HG03175 (cell line): ENCODE measurements at regions not wholly inside any gene's neighbourhood (a gene's known extent, or its start where the extent isn't known, plus 50 kb on each side); places are given as distances from the start of the nearest gene placed in this dataset.

Experiments used
- ATAC-seq: cut with Tn5 transposase; IDR thresholded peaks from one replicate; pipeline ENCODE4 v1.9.1; 2021; ENCODE audit warnings: mild to moderate bottlenecking, moderate library complexity; ENCODE audit not compliant: unreplicated experiment

GRCh38 chr22:48393885-48394284 lies 1433.8 kb downstream of the BRD1 start:
- no peak for ATAC-seq

DNA sequence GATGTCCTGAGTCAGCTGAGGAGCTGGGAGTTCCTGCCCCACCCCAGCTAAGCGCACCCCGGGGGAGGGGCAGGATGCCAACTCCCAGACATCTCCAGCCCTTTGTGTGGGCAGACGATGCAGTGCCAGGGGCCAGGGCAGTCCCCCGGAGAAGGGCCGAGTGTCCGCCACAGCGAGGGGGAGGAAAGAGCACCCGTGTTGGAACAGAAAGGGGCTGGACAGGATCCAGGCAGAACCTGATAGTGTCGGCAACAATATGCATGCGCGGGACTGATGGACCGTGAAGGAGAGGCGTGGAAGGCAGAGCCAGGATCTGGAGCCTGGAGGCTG lies 1434.7 kb downstream of the BRD1 start:
- ATAC-seq, result no peak

GRCh38 chr22:48391820-48392219 lies 1435.9 kb downstream of the BRD1 start:
- no peak for ATAC-seq

- no peak for ATAC-seq
Measured at GRCh38 chr22:48391171-48391711, 1436.4 kb downstream of the BRD1 start.

DNA sequence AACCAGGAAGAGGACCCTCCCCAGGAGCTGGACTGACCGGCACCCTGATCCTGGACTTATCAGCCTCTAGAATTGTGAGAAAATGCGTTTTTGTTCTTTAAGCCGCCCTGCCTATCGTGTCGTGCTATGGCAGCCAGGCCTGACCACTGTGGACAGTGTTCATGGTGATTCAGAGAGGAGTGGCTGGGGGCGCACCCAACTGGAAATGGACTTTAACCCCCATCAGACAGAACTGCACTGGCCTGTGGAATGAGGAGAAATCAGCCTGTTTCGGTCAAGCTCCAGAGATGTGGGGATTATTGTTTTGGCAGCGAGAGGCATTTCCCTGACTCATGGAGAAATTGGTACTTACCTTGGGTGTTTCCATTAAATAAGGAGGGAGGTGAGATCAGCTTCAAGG lies 1437.8 kb downstream of the BRD1 start:
- no peak for ATAC-seq

DNA sequence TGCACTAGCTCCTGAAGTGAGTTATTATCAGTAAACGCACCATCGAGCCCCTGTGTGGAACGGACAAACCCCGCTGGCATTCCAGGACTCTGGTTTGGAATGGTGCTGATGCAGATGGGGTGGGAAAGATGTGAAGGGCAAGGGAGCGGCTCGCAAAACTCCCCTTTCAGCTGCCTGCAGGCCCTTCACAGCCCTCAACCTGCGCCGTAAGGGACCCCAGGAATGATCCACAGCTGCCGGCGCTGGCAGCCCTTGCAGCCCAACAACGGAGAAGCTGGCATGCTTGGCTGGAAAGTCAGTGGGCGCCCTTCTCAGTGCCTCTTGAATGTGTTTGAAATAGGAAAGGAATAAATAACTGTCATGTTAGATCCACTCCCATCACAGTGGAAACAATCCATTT lies 1445.5 kb downstream of the BRD1 start:
- no peak for ATAC-seq

GRCh38 chr22:48380016-48380665 lies 1447.5 kb downstream of the BRD1 start:
- no peak for ATAC-seq

DNA sequence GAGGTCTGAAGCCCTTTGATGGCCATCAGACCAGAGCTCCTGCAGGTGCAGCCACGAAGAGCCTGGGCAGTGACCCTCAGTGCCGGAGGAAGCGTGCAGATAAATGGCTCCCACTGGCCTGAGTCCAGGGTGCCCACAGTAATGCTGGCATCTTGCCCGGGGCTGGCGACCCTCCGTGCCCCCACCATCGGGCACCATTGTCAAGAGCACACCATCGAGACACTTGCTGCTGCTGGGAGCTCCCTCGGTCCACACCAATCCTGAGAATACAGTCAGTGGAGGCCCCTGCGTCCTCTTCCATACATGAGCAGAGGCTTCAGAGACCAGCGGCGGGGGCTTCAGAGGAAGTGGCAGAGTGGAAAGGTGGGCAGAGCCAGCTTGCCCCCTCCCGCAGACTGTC lies 1448.3 kb downstream of the BRD1 start:
- ATAC-seq, result no peak

DNA sequence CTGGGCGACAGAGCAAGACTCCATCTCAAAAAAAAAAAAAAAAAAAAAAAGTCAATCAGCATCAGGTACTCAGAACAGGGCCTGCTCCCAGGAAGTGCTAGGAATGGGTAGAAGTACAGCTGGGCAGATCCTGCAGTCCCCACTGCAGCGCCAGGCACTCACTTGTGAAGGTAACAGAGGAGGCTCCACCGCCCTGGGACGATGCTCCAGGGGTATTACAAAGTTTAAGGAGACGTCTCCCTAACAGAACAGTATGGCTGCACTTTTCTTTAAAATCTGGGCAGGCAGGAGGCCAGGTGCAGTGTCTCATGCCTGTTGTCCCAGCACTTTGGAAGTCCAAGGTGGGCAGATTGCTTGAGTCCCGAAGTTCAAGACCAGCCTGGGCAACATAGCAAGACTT lies 1449.0 kb downstream of the BRD1 start:
- no peak for ATAC-seq

GRCh38 chr22:48376936-48377712 lies 1450.5 kb downstream of the BRD1 start:
- ATAC-seq, result no peak

DNA sequence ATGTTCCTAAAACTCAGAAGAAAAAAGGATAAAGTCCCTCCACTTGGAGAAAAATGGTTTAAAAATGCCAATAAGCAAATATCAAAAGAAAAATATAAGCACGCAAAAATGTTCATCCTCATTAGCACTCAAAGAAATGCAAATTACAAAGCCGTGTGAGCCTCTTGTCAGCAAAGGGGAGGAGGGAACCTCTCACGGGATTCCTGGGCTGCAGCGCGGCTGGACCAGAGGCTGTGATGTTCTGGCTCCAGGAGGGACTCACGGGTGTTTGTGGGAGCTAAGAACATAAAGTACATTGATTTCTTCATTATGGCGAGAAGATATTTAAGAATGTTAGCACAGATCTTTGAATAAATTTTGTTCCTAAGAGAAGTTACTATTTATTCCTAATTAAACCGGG lies 1451.2 kb downstream of the BRD1 start:
- ATAC-seq, result no peak

DNA sequence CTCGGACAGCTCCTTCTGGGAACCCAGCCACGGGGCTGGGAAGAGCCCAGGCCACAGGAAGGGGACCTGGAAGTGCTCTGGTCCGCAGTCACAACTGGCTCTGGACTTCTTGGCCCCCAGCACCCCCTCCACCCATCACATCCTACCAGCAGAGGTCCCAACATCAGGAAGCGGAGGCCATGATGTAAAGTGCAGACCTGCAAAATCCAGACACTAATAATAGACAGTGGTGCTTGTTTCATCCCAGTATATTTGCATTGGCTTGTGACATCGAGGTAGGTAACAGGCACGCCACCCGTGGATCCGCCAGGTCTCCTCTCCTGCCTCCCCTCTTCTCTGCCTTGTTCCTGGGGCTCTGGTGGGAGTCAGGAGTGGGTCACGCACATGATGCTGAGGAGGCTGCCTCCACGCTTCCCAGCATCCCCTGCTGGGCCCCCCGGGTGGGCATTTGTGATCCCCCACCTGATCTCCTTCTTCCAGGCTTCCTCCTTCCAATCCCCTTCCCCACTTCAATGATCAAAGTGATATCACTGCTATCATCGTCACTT lies 1454.0 kb downstream of the BRD1 start:
- ATAC-seq, result no peak

GRCh38 chr22:48372390-48372789 lies 1455.3 kb downstream of the BRD1 start:
- ATAC-seq, result no peak

GRCh38 chr22:48371391-48371790 lies 1456.3 kb downstream of the BRD1 start:
- no peak for ATAC-seq

- no peak for ATAC-seq
Measured at GRCh38 chr22:48370508-48371325, 1457.0 kb downstream of the BRD1 start.

DNA sequence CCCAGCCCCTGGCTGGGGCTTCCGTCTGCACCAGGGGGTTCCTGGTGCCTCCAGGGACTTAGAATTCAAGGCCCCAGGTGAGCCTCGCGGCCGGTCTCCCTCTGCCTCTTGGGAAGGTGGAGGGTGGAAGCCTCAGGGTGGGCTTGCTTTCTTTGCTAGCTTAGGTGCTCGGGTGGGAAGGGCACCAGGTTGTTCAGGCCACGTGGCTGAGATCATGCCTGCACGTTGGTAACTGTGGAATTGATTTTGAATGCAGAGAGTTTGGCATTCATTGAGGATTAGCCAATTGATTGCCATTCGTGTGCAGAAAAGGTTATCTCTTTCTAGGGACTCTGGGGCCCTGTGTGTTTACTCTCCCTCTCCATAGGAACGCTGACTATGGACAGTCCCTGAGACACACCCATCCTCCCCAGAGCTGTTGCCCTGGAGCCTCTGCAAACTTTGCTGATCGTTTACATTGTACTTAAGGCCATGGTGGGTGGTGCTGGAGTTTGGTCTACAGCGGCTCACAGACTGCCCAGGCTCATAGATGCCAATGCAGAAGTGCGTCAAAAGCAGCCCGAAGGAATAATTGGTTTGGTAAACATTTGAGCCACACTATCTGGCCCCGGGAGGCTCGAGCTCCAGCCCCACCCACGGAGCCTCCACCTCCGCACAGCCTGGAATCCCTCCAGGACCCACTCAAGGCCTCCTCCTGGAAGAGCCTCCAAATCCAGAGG lies 1457.7 kb downstream of the BRD1 start:
- no peak for ATAC-seq

DNA sequence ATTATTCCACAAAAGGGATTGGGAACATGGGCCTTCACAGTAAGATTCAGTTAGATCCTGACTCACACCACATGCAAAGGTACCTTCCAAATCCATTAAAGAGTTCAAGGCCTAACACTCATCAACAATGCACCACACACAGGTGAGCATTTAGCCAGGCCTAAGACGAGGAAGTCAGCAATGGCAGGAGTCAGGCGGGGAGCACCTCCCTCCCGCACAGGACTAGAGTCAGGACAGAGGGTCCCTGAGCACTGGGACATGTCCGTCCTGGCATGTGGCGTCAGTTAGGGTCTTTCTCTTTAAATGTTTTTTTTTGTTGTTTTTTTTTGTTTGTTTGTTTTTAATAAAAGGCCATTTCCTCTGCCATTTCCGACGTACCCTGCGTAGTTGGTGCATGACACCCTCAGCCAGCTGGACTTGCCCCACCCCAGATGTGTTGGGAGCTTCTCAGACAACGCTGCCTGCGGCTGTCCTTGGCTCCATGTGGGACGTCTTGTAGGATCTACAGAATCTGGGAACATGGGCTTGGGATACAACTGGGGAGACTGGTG lies 1458.6 kb downstream of the BRD1 start:
- no peak for ATAC-seq

DNA sequence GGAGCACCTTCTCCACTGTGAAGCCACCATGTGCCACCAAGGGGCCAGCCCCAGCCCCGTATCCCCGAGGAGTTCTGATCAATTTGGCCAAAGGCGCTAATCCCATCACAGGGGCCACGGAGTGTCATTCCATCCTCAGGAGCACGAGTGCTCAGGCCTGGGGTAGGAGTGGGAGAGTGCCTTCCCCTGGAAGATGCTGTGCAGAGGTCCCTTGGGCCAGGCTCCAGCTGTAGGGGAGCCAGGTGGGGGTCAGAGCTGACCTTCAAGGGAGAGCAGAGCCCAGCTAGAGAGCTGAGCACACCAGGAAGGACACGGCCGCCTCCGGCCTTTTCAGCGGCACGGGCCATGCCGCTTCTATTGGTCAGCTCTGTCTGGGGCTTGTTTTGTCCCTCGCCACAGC lies 1459.9 kb downstream of the BRD1 start:
- ATAC-seq, result no peak

DNA sequence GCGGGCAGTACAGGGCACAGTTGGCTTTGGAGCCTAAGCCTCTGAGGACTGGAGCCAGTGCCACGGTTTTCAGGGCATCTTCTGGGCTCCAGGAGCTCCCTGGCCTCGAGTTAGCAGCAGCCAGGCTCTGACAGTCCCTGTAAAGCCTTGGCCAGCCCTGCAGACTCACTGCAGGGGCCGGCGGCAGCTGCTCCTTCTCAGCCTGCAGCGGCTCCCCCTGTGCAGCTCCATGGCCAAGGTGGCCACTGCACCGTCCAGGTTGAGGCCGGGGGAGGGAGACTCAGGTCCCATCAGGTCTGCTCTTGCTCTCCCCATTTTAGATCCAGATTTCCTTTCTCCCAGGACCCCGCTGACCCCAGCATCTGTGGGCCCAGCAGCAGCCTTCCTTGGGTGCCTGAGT lies 1461.1 kb downstream of the BRD1 start:
- no peak for ATAC-seq

DNA sequence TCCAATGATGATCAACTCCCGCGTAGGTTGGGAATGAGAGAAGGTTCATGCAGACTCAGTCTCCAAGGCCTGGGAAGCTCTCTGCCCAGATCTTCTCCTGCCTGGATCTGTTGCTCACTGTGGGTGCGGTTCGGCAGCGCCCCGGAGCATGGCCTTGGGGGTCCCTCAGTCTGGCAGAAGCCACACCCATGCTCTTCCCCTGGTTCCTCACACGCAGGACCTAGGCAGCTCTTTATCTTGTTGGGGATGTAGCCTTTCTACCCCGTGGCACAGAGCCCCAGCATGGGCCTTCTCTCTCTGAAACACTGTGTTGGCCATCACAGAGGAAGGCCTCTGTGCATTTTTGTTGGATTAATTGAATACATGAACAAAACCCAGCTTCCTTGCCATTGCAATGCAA lies 1461.6 kb downstream of the BRD1 start:
- ATAC-seq, result no peak
